IMR-90 (cell line): ENCODE measurements at regions not wholly inside any gene's neighbourhood (a gene's known extent, or its start where the extent isn't known, plus 50 kb on each side); places are given as distances from the start of the nearest gene placed in this dataset.
A peak's percentile ranks its signal among the peaks of the same experiment; 100 is the strongest.

ENCODE experiments used
- ATAC-seq: fragments of 200-7000 bp; cut with Tn5 transposase; 2 replicates; pipeline ENCODE4 v1.9.1; 2020; ENCODE audit warnings: low read depth, mild to moderate bottlenecking, moderate library complexity
- BruUV-seq: library from RNA; stranded (reverse); fragments of 400-500 nt; replicated peaks from 2 replicates; lab custom pipeline; 2021; lab: Mats Ljungman, UMichigan
- CTCF ChIA-PET: fragments of 300-600 bp; formaldehyde crosslinking; extraction: SDS; loops from one replicate; lab custom pipeline; 2021; ENCODE audit warnings: antibody characterized with exemption; lab: Yijun Ruan, JAX
- POLR2A ChIA-PET: fragments of 300-600 bp; sonication (Branson Sonifier 250); formaldehyde crosslinking; loops from one replicate; lab custom pipeline; 2022; ENCODE audit warnings: antibody characterized with exemption; ENCODE audit not compliant: unreplicated experiment; lab: Charles Lee
- DNase-seq: peaks from one replicate; pipeline ENCODE4 v3.0.0; 2013
- H2AFZ ChIP-seq: replicated peaks from 2 replicates; pipeline ENCODE3; 2013; ENCODE audit warnings: low read length, mild to moderate bottlenecking; ENCODE audit not compliant: poor library complexity
- H2AK5ac ChIP-seq: 2 replicates; pipeline ENCODE4 v1.6.1; 2013; ENCODE audit warnings: low read depth, low read length, inconsistent platforms
- H2AK9ac ChIP-seq: replicated peaks from 2 replicates; pipeline ENCODE3; 2013; ENCODE audit warnings: mild to moderate bottlenecking, low read depth, low read length, moderate library complexity; ENCODE audit not compliant: poor library complexity
- H2BK120ac ChIP-seq: 2 replicates; pipeline ENCODE4 v1.6.1; 2013; ENCODE audit warnings: low read depth, low read length, inconsistent platforms
- H2BK15ac ChIP-seq: 3 replicates; pipeline ENCODE4 v1.6.1; 2013; ENCODE audit warnings: low read depth, low read length, inconsistent platforms
- H2BK20ac ChIP-seq: 2 replicates; pipeline ENCODE4 v1.6.1; 2013; ENCODE audit warnings: low read depth, mild to moderate bottlenecking, inconsistent platforms, low read length, moderate library complexity
- H2BK5ac ChIP-seq: 2 replicates; pipeline ENCODE4 v1.6.1; 2013; ENCODE audit warnings: mild to moderate bottlenecking, low read depth, low read length, inconsistent platforms; ENCODE audit not compliant: poor library complexity, severe bottlenecking
- H3K14ac ChIP-seq: replicated peaks from 2 replicates; pipeline ENCODE4 v1.6.1; 2013; ENCODE audit warnings: low read depth, low read length, inconsistent platforms
- H3K18ac ChIP-seq: 2 replicates; pipeline ENCODE4 v1.6.1; 2013; ENCODE audit warnings: low read depth, low read length, control low read depth
- H3K23ac ChIP-seq: 2 replicates; pipeline ENCODE4 v1.6.1; 2013; ENCODE audit warnings: low read depth, low read length, inconsistent platforms
- H3K27ac ChIP-seq: 2 replicates; pipeline ENCODE4 v1.5.1; 2013; ENCODE audit warnings: mild to moderate bottlenecking, control low read depth, low read length; ENCODE audit not compliant: insufficient read depth
- H3K27me3 ChIP-seq: 2 replicates; pipeline ENCODE4 v1.6.1; 2013; ENCODE audit warnings: low read length; ENCODE audit not compliant: control insufficient read depth, insufficient read depth
- H3K36me3 ChIP-seq: 2 replicates; pipeline ENCODE4 v1.6.1; 2013; ENCODE audit warnings: low read length, mixed read lengths; ENCODE audit not compliant: control insufficient read depth, insufficient read depth
- H3K4ac ChIP-seq: 2 replicates; pipeline ENCODE4 v1.6.1; 2013; ENCODE audit warnings: low read depth, low read length, inconsistent platforms
- H3K4me1 ChIP-seq: 2 replicates; pipeline ENCODE4 v1.6.1; 2013; ENCODE audit warnings: low read length, mixed read lengths; ENCODE audit not compliant: control insufficient read depth, insufficient read depth
- H3K4me2 ChIP-seq: 2 replicates; pipeline ENCODE4 v1.6.1; 2013; ENCODE audit warnings: low read depth, mild to moderate bottlenecking, control low read depth, low read length, moderate library complexity
- H3K4me3 ChIP-seq: 2 replicates; pipeline ENCODE4 v1.5.1; 2013; ENCODE audit warnings: low read depth, mild to moderate bottlenecking, control low read depth, low read length, moderate library complexity; ENCODE audit not compliant: insufficient read depth
- H3K56ac ChIP-seq: 2 replicates; pipeline ENCODE4 v1.6.1; 2013; ENCODE audit warnings: low read length, inconsistent platforms; ENCODE audit not compliant: insufficient read depth; ENCODE audit errors: extremely low read depth
- H3K79me1 ChIP-seq, 2 experiments: 2 replicates each; pipeline ENCODE4 v1.6.1; 2013; ENCODE audit warnings: low read length in 2 of 2, inconsistent platforms in 1 of 2, low read depth in 1 of 2
- H3K9ac ChIP-seq: 2 replicates; pipeline ENCODE4 v1.6.1; 2013; ENCODE audit warnings: low read depth, low read length, control low read depth
- H3K9me1 ChIP-seq: 2 replicates; pipeline ENCODE4 v1.6.1; 2013; ENCODE audit warnings: low read length, inconsistent platforms; ENCODE audit not compliant: insufficient read depth
- H3K9me3 ChIP-seq: 2 replicates; pipeline ENCODE4 v1.6.1; 2013; ENCODE audit warnings: low read length; ENCODE audit not compliant: control insufficient read depth, insufficient read depth
- H4K20me1 ChIP-seq: 2 replicates; pipeline ENCODE4 v1.6.1; 2013; ENCODE audit warnings: low read length, inconsistent platforms; ENCODE audit not compliant: insufficient read depth
- H4K5ac ChIP-seq: 2 replicates; pipeline ENCODE4 v1.6.1; 2013; ENCODE audit warnings: mild to moderate bottlenecking, low read depth, low read length, control low read depth
- H4K8ac ChIP-seq, 2 experiments: 2 replicates each; pipeline ENCODE4 v1.6.1; 2013; ENCODE audit warnings: low read depth in 2 of 2, low read length in 2 of 2, control low read depth in 1 of 2, inconsistent platforms in 1 of 2
- H4K91ac ChIP-seq: 2 replicates; pipeline ENCODE4 v1.6.1; 2013; ENCODE audit warnings: low read depth, low read length, inconsistent platforms; ENCODE audit not compliant: insufficient read depth
- BHLHE40 ChIP-seq: fragments of 150-350 bp; IDR thresholded peaks from 2 replicates; pipeline ENCODE4 v1.6.1; 2016; ENCODE audit warnings: mild to moderate bottlenecking, low read depth, low read length
- CEBPB ChIP-seq: IDR thresholded peaks from 2 replicates; pipeline ENCODE4 v1.6.1; 2012; ENCODE audit warnings: low read depth, low read length, improper control_type of control experiment
- CHD1 ChIP-seq: IDR thresholded peaks from 2 replicates; pipeline ENCODE4 v1.6.1; 2012; ENCODE audit warnings: low read depth, low read length, improper control_type of control experiment
- MXI1 ChIP-seq: IDR thresholded peaks from 2 replicates; pipeline ENCODE4 v1.6.1; 2012; ENCODE audit warnings: low read depth, mild to moderate bottlenecking, low read length, moderate library complexity, borderline replicate concordance
- WGBS, 2 experiments: methylation state at CpG; one replicate each; pipeline versions ENCODE4 v1.1.5 to v1.1.7; 2013; ENCODE audit warnings: missing lambda C conversion rate in 2 of 2; ENCODE audit not compliant: insufficient read length in 1 of 2; ENCODE audit errors: extremely low coverage in 2 of 2; 5-methylcytosine and 5-hydroxymethylcytosine counted together
- dilution Hi-C: fragments of 300-500 bp; cut with HindIII; formaldehyde crosslinking; loops from one replicate; pipeline ENCODE4 v1.14.3; 2018; ENCODE audit warnings: low sequenced_read_pairs; ENCODE audit not compliant: unreplicated experiment
- in situ Hi-C: fragments of 300-500 bp; cut with MboI; formaldehyde crosslinking; loops from 3 replicates; pipeline ENCODE4 v1.14.3; 2019; ENCODE audit warnings: low sequenced_read_pairs, inconsistent platforms, mixed read lengths
- intact Hi-C: fragments of 100-400 bp; cut with micrococcal nuclease; formaldehyde crosslinking; loops from 2 replicates; pipeline ENCODE4 v1.10.0; 2022
- TF ChIP-seq, protein P1 (sequence below): conservative IDR thresholded peaks from 2 replicates; pipeline ENCODE4 v1.5.1; 2012; ENCODE audit warnings: mild to moderate bottlenecking, low read depth, low read length, improper control_type of control experiment

DNA sequence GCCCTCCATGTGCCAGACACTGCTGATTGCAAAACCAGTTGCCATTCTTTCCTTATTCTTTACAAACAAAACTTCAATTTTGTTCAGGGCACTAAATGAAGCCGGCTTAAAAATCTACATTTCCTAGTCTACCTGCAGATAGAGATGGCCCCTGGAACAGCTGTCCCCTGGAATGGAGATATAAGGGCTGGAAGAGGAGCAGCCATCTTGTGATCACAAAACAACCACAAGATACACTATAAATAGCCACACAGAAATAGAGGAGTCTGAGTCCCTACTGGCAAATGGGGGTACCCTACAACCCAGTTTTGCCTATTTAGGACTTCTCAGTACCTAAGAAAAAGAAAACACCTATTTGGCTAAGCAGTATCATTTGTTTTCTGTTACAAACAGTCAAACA lies 115.9 kb upstream of the BEND6 start:
- H3K4me2 ChIP-seq = no peak overlapping the region; the same call in 1 of the 2 replicates
- no CpG with 5 or more reads among the region's 1 CpG for WGBS, 2 experiments

More for the DNA sequence above, 115.9 kb upstream of the BEND6 start:
- ChIA-PET CTCF (no interaction called here), POLR2A (no interaction called here)
- Histone ChIP-seq H3K18ac (no peak overlapping the region), H3K23ac (0 out of 2 replicates have a peak overlapping the region, but pooled peaks have one; percentile 65), H3K4ac (no peak overlapping the region), H3K79me1 (peaks cover 6 to 38% of the 10 kb centered on the region in 2 experiments; a peak in 3 of 4 replicates), H2BK15ac (no peak overlapping the region), H3K27me3 (no peaks in the 10 kb centered on the region), H2AK9ac (no peak overlapping the region), H3K4me3 (no peak overlapping the region), H3K9ac (no peak overlapping the region), H2AK5ac (no peak overlapping the region), H4K20me1 (peaks cover 48% of the 10 kb centered on the region), H4K5ac (no peak overlapping the region), H3K4me1 (peaks cover 2% of the 10 kb centered on the region; the same call in 1 of the 2 replicates), H2BK5ac (peak overlapping the region; percentile 2), H3K36me3 (no peaks in the 10 kb centered on the region), H3K9me3 (no peaks in the 10 kb centered on the region), H2BK120ac (no peak overlapping the region), H3K9me1 (peaks cover under 1% of the 10 kb centered on the region; the same call in 1 of the 2 replicates), H4K91ac (no peak overlapping the region), H2BK20ac (no peak overlapping the region), H4K8ac (peak overlapping the region in 1 of 2 experiments; percentile 20; a peak in 1 of 4 replicates), H3K56ac (no peak overlapping the region), H3K27ac (no peak overlapping the region), H3K14ac (peak overlapping the region; percentile 19), H2AFZ (no peak overlapping the region)
- dilution Hi-C loops (no loop called here), in situ Hi-C loops (no loop called here), intact Hi-C loops (no loop called here)
- TF ChIP-seq CEBPB = 0 out of 2 replicates have a peak, but pooled peaks have one; percentile 5
- TF ChIP-seq MXI1 = no peak
- TF ChIP-seq, protein P1, sequence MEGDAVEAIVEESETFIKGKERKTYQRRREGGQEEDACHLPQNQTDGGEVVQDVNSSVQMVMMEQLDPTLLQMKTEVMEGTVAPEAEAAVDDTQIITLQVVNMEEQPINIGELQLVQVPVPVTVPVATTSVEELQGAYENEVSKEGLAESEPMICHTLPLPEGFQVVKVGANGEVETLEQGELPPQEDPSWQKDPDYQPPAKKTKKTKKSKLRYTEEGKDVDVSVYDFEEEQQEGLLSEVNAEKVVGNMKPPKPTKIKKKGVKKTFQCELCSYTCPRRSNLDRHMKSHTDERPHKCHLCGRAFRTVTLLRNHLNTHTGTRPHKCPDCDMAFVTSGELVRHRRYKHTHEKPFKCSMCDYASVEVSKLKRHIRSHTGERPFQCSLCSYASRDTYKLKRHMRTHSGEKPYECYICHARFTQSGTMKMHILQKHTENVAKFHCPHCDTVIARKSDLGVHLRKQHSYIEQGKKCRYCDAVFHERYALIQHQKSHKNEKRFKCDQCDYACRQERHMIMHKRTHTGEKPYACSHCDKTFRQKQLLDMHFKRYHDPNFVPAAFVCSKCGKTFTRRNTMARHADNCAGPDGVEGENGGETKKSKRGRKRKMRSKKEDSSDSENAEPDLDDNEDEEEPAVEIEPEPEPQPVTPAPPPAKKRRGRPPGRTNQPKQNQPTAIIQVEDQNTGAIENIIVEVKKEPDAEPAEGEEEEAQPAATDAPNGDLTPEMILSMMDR = no peak
- no peak for TF ChIP-seq BHLHE40
- no peak for TF ChIP-seq CHD1
- DNase-seq = no peak
- ATAC-seq = no peak
- no TSS peak for BruUV-seq
